ENCODE measurements at regions not wholly inside any gene's neighbourhood (a gene's known extent, or its start where the extent isn't known, plus 50 kb on each side); places are given as distances from the start of the nearest gene placed in this dataset.
A peak's percentile ranks its signal among the peaks of the same experiment; 100 is the strongest.

GRCh38 chr9:96034553-96035122, 159.1 kb downstream of the ERCC6L2 start:
- H3K4me1 ChIP-seq = peaks cover 0 to 13% (median 8%) of the 10 kb centered on the region in 12 donors
- 74 to 98% (median 86%) methylated on average over 5 of the region's 5 CpGs for WGBS, 4 donors
- DNase-seq (no peak), ATAC-seq (no peak)
- H3K9me3 ChIP-seq = peaks cover 0 to 13% (median 3%) of the 10 kb centered on the region in 12 donors
- H3K27me3 ChIP-seq = no peaks in the 10 kb centered on the region
- no peak for TF ChIP-seq CTCF (IDR thresholded peaks at IDR 0.05)
- TF ChIP-seq POLR2A (IDR thresholded peaks at IDR 0.05) = no peak
- intact Hi-C loops (cut with DNase I) = no loop called here
- H3K36me3 ChIP-seq = no peaks in the 10 kb centered on the region
- no peak overlapping the region for H3K27ac ChIP-seq
- H3K4me3 ChIP-seq = no peak overlapping the region

GRCh38 chr9:96033896-96034295, 158.4 kb downstream of the ERCC6L2 start:
- WGBS, 4 donors = 90 to 96% (median 90%) methylated on average over 10 of the region's 10 CpGs
- no peak for ATAC-seq
- Histone ChIP-seq H3K4me3 (no peak overlapping the region), H3K27ac (no peak overlapping the region), H3K9me3 (peaks cover 0 to 9% (median 1%) of the 10 kb centered on the region in 12 donors), H3K27me3 (no peaks in the 10 kb centered on the region), H3K36me3 (no peaks in the 10 kb centered on the region), H3K4me1 (peaks cover 0 to 13% (median 8%) of the 10 kb centered on the region in 12 donors)
- intact Hi-C loops (cut with DNase I) = no loop called here
- DNase-seq = no peak
- no peak for TF ChIP-seq POLR2A (IDR thresholded peaks at IDR 0.05)
- TF ChIP-seq CTCF (IDR thresholded peaks at IDR 0.05) = no peak

- ATAC-seq (no peak), DNase-seq (no peak)
- Histone ChIP-seq H3K36me3 (no peaks in the 10 kb centered on the region), H3K4me1 (peaks cover 0 to 27% (median 14%) of the 10 kb centered on the region in 12 donors), H3K27ac (no peak overlapping the region), H3K4me3 (no peak overlapping the region), H3K9me3 (no peaks in the 10 kb centered on the region), H3K27me3 (peaks cover 0 to 15% (median 8%) of the 10 kb centered on the region in 9 donors)
- intact Hi-C loops (cut with DNase I) = no loop called here
- WGBS, 4 donors = 85 to 93% (median 90%) methylated on average over 15 of the region's 15 CpGs
- TF ChIP-seq POLR2A (IDR thresholded peaks at IDR 0.05) (no peak), CTCF (IDR thresholded peaks at IDR 0.05) (no peak)
Measured at GRCh38 chr9:96031916-96032534, 156.5 kb downstream of the ERCC6L2 start.

- ATAC-seq (peak; percentile 23 to 61 (median 52)), DNase-seq (peak in 3 of 5 donors; percentile 39 to 50 (median 39))
- H3K36me3 ChIP-seq = no peaks in the 10 kb centered on the region
- H3K4me3 ChIP-seq = no peak overlapping the region
- TF ChIP-seq POLR2A (IDR thresholded peaks at IDR 0.05) = no peak
- intact Hi-C loops (cut with DNase I) = no loop called here
- no peaks in the 10 kb centered on the region for H3K9me3 ChIP-seq
- 52 to 74% (median 61%) methylated on average over 4 to 6 of the region's 6 CpGs for WGBS, 4 donors
- peaks cover 0 to 18% (median 8%) of the 10 kb centered on the region in 9 donors for H3K27me3 ChIP-seq
- H3K4me1 ChIP-seq = peaks cover 0 to 27% (median 14%) of the 10 kb centered on the region in 12 donors
- H3K27ac ChIP-seq = peak overlapping the region in 1 of 12 donors; percentile 1
Measured at GRCh38 chr9:96031366-96031824, 155.9 kb downstream of the ERCC6L2 start.
